Gastrocnemius medialis (tissue), 4 donors: ENCODE measurements at regions not wholly inside any gene's neighbourhood (a gene's known extent, or its start where the extent isn't known, plus 50 kb on each side); places are given as distances from the start of the nearest gene placed in this dataset.

Source experiments
- POLR2A ChIP-seq, 2 donors: fragments of 450-650 bp; IDR thresholded peaks; one replicate each; pipeline ENCODE4 v1.6.1; 2017; ENCODE audit warnings: antibody characterized with exemption in 2 of 2, mild to moderate bottlenecking in 2 of 2, moderate library complexity in 2 of 2
- TF ChIP-seq, protein P1 (sequence below), 5 experiments: fragments of 450-650 bp in 3 of 5; fragments of 200-600 bp in 2 of 5; sonication (generic) in 2 of 5; IDR thresholded peaks in 4 of 5; conservative IDR thresholded peaks in 1 of 5; 1 replicate in 4 of 5; 2 replicates in 1 of 5; pipeline ENCODE4 v1.5.1; 2016 to 2019; ENCODE audit warnings: antibody characterized with exemption in 5 of 5, mild to moderate bottlenecking in 3 of 5, moderate library complexity in 3 of 5

DNA sequence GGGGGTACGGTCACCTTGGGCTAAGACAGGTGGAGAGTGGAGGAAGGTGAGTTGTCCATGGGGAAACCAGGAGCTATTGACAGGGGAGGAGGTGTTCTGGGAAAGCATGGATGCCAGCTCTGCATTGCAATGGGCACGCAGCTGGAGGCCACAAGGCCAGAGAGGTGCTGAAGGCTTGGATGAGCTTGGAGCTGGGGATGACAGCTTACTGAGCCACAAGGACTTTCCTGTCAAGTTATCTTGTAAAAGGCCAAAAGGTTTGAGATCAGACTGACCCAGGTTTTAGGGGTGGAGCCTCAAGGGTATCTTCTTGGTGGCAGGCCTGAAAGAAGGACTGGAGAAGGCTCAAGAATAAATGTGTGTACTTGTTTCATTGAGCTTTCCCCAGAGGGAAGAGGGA is 115.2 kb downstream of the ASB7 start:
- TF ChIP-seq POLR2A (IDR thresholded peaks at IDR 0.05) = no peak
- TF ChIP-seq, protein P1, sequence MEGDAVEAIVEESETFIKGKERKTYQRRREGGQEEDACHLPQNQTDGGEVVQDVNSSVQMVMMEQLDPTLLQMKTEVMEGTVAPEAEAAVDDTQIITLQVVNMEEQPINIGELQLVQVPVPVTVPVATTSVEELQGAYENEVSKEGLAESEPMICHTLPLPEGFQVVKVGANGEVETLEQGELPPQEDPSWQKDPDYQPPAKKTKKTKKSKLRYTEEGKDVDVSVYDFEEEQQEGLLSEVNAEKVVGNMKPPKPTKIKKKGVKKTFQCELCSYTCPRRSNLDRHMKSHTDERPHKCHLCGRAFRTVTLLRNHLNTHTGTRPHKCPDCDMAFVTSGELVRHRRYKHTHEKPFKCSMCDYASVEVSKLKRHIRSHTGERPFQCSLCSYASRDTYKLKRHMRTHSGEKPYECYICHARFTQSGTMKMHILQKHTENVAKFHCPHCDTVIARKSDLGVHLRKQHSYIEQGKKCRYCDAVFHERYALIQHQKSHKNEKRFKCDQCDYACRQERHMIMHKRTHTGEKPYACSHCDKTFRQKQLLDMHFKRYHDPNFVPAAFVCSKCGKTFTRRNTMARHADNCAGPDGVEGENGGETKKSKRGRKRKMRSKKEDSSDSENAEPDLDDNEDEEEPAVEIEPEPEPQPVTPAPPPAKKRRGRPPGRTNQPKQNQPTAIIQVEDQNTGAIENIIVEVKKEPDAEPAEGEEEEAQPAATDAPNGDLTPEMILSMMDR (IDR thresholded peaks at IDR 0.05 in 4 of 5, conservative IDR thresholded peaks at IDR 0.05 in 1 of 5) = no peak
